SK-N-SH treated with all-trans-retinoic acid at 6 μM for 48 hours (cell line): ENCODE measurements at regions not wholly inside any gene's neighbourhood (a gene's known extent, or its start where the extent isn't known, plus 50 kb on each side); places are given as distances from the start of the nearest gene placed in this dataset.

ENCODE experiments used
- ARNTL ChIP-seq: fragments of 450-650 bp; formaldehyde crosslinking; IDR thresholded peaks from 2 replicates; pipeline ENCODE4 v1.5.0; 2020; ENCODE audit warnings: low read depth, mild to moderate bottlenecking, moderate library complexity, borderline replicate concordance
- BACH2 ChIP-seq: fragments of 250-450 bp; sonication (Bioruptor Pico); IDR thresholded peaks from 2 replicates; pipeline ENCODE4 v1.9.0; 2021; ENCODE audit warnings: mild to moderate bottlenecking, borderline replicate concordance
- CREB5 ChIP-seq: fragments of 250-450 bp; sonication (Bioruptor Pico); IDR thresholded peaks from 2 replicates; pipeline ENCODE4 v1.5.1; 2020; ENCODE audit warnings: low read depth, mild to moderate bottlenecking, moderate library complexity
- ESRRG ChIP-seq: fragments of 250-450 bp; sonication (Bioruptor Pico); IDR thresholded peaks from 2 replicates; pipeline ENCODE4 v1.6.1; 2021; ENCODE audit warnings: mild to moderate bottlenecking
- GLIS3 ChIP-seq: fragments of 250-450 bp; sonication (Bioruptor Pico); IDR thresholded peaks from 2 replicates; pipeline ENCODE4 v1.5.0; 2020; ENCODE audit warnings: mild to moderate bottlenecking, moderate library complexity
- OSR1 ChIP-seq: fragments of 250-450 bp; sonication (Bioruptor Pico); IDR thresholded peaks from 2 replicates; pipeline ENCODE4 v1.8.0; 2022; ENCODE audit warnings: moderate library complexity, mild to moderate bottlenecking, inconsistent platforms
- PATZ1 ChIP-seq: fragments of 250-450 bp; sonication (Bioruptor Pico); IDR thresholded peaks from 2 replicates; pipeline ENCODE4 v1.8.0; 2020; ENCODE audit warnings: mild to moderate bottlenecking, moderate library complexity, borderline replicate concordance
- RARB ChIP-seq: fragments of 250-450 bp; sonication (Bioruptor Pico); IDR thresholded peaks from 2 replicates; pipeline ENCODE4 v1.8.0; 2021; ENCODE audit warnings: mild to moderate bottlenecking, moderate library complexity
- SNAI2 ChIP-seq: fragments of 250-450 bp; sonication (Bioruptor Pico); IDR thresholded peaks from 2 replicates; pipeline ENCODE4 v1.5.0; 2020; ENCODE audit warnings: mild to moderate bottlenecking, moderate library complexity
- TCF4 ChIP-seq: fragments of 250-450 bp; sonication (Bioruptor Pico); IDR thresholded peaks from 2 replicates; pipeline ENCODE4 v1.8.0; 2021; ENCODE audit warnings: mild to moderate bottlenecking, moderate library complexity, borderline replicate concordance
- ZFP3 ChIP-seq: fragments of 250-450 bp; sonication (Bioruptor Pico); IDR thresholded peaks from 2 replicates; pipeline ENCODE4 v1.5.0; 2020; ENCODE audit warnings: mild to moderate bottlenecking, moderate library complexity
- ZFP30 ChIP-seq: fragments of 450-650 bp; formaldehyde crosslinking; IDR thresholded peaks from 2 replicates; pipeline ENCODE4 v1.5.0; 2022; ENCODE audit warnings: mild to moderate bottlenecking, moderate library complexity
- ZNF565 ChIP-seq: fragments of 450-650 bp; formaldehyde crosslinking; conservative IDR thresholded peaks from 2 replicates; pipeline ENCODE4 v1.5.0; 2020; ENCODE audit warnings: low read depth, mild to moderate bottlenecking, moderate library complexity
- ZNF70 ChIP-seq: fragments of 450-650 bp; formaldehyde crosslinking; IDR thresholded peaks from 2 replicates; pipeline ENCODE4 v1.5.0; 2020; ENCODE audit warnings: mild to moderate bottlenecking, moderate library complexity

GRCh38 chr9:14508884-14509283 lies 184.3 kb downstream of the ZDHHC21 start:
- TF ChIP-seq BACH2 (CRISPR knock-in tag) (no peak), TCF4 (no peak), RARB (no peak), ZNF70 (CRISPR knock-in tag) (no peak), ZFP30 (CRISPR knock-in tag) (no peak), PATZ1 (no peak), CREB5 (no peak), OSR1 (CRISPR knock-in tag) (no peak), ZFP3 (CRISPR knock-in tag) (no peak), GLIS3 (CRISPR knock-in tag) (no peak), SNAI2 (no peak), ZNF565 (CRISPR knock-in tag) (no peak), ESRRG (no peak), ARNTL (no peak)
